Fibroblast of lung (primary cell): ENCODE measurements at regions not wholly inside any gene's neighbourhood (a gene's known extent, or its start where the extent isn't known, plus 50 kb on each side); places are given as distances from the start of the nearest gene placed in this dataset.

ENCODE experiments used
- DNase-seq, 2 donors: peaks; one replicate each; pipeline versions ENCODE4 v3.0.0 to v3.0.0-alpha.2; 2010; ENCODE audit warnings: low read depth in 2 of 2
- H2AFZ ChIP-seq: 2 replicates; pipeline ENCODE4 v1.5.1; 2012; ENCODE audit warnings: low read length, control low read depth, inconsistent platforms
- H3K27ac ChIP-seq: 2 replicates; pipeline ENCODE4 v1.5.1; 2011; ENCODE audit warnings: low read length, control low read depth; ENCODE audit not compliant: insufficient read depth
- H3K27me3 ChIP-seq: 2 replicates; pipeline ENCODE4 v1.5.1; 2011; ENCODE audit warnings: mild to moderate bottlenecking, low read length; ENCODE audit not compliant: control insufficient read depth, insufficient read depth
- H3K36me3 ChIP-seq: 2 replicates; pipeline ENCODE4 v1.5.1; 2011; ENCODE audit warnings: low read length; ENCODE audit not compliant: control insufficient read depth, insufficient read depth
- H3K4me1 ChIP-seq: 2 replicates; pipeline ENCODE4 v1.5.1; 2011; ENCODE audit warnings: low read length; ENCODE audit not compliant: control insufficient read depth, insufficient read depth; ENCODE audit errors: extremely low read depth
- H3K4me2 ChIP-seq: 2 replicates; pipeline ENCODE4 v1.5.1; 2011; ENCODE audit warnings: low read length, control low read depth; ENCODE audit not compliant: insufficient read depth; ENCODE audit errors: extremely low read depth
- H3K4me3 ChIP-seq, 4 experiments: fragments of 200-600 bp in 1 of 4; sonication (generic) in 1 of 4; replicated peaks in 1 of 4; 2 replicates each; pipeline ENCODE4 v1.5.1; 2011 to 2016; ENCODE audit warnings: low read length in 4 of 4, low read depth in 3 of 4, mild to moderate bottlenecking in 3 of 4, control low read depth in 2 of 4, inconsistent platforms in 1 of 4, mixed read lengths in 1 of 4; ENCODE audit not compliant: insufficient read depth in 1 of 4; ENCODE audit errors: control extremely low read depth in 1 of 4
- H3K79me2 ChIP-seq: 2 replicates; pipeline ENCODE4 v1.5.1; 2012; ENCODE audit warnings: mild to moderate bottlenecking, low read length, inconsistent platforms; ENCODE audit not compliant: control insufficient read depth, insufficient read depth
- H3K9ac ChIP-seq: 2 replicates; pipeline ENCODE4 v1.5.1; 2011; ENCODE audit warnings: mild to moderate bottlenecking, low read length, control low read depth; ENCODE audit not compliant: insufficient read depth
- H3K9me3 ChIP-seq: 2 replicates; pipeline ENCODE4 v1.5.1; 2012; ENCODE audit warnings: low read depth, low read length; ENCODE audit not compliant: control insufficient read depth, insufficient read depth
- H4K20me1 ChIP-seq: 2 replicates; pipeline ENCODE4 v1.5.1; 2011; ENCODE audit warnings: low read length; ENCODE audit not compliant: control insufficient read depth, insufficient read depth; ENCODE audit errors: extremely low read depth
- CTCF ChIP-seq, 2 donors: IDR thresholded peaks in 1 of 2; conservative IDR thresholded peaks in 1 of 2; 1 replicate in 1 of 2; 2 replicates in 1 of 2; pipeline ENCODE4 v1.5.1; 2011 to 2012; ENCODE audit warnings: low read length in 2 of 2, control low read depth in 1 of 2, inconsistent platforms in 1 of 2, low read depth in 1 of 2, mild to moderate bottlenecking in 1 of 2
- EZH2 ChIP-seq: IDR thresholded peaks from 2 replicates; pipeline ENCODE4 v1.5.1; 2012; ENCODE audit warnings: low read length, control low read depth, mild to moderate bottlenecking; ENCODE audit errors: missing control alignments

GRCh38 chr2:219698748-219699439, 71.5 kb downstream of the SLC4A3 start:
- Histone ChIP-seq H3K9ac (no peak overlapping the region), H3K27ac (no peak overlapping the region), H3K9me3 (no peaks in the 10 kb centered on the region), H3K4me2 (no peak overlapping the region), H3K27me3 (peaks cover 2% of the 10 kb centered on the region), H2AFZ (no peak overlapping the region), H3K79me2 (no peaks in the 10 kb centered on the region), H4K20me1 (no peaks in the 10 kb centered on the region), H3K4me1 (no peaks in the 10 kb centered on the region), H3K36me3 (no peaks in the 10 kb centered on the region), H3K4me3 (no peak overlapping the region)
- TF ChIP-seq CTCF (conservative IDR thresholded peaks at IDR 0.05 in 1 of 2, IDR thresholded peaks at IDR 0.05 in 1 of 2; ENCODE audit: low read depth in 1 of 2, low read length in 2 of 2) (no peak), EZH2 (no peak)
- peak in 1 of 2 donors; percentile 56 for DNase-seq

GRCh38 chr2:219699440-219699821, 72.0 kb downstream of the SLC4A3 start:
- no peaks in the 10 kb centered on the region for H3K79me2 ChIP-seq
- no peak for DNase-seq
- no peak overlapping the region for H2AFZ ChIP-seq
- H3K4me1 ChIP-seq, result no peaks in the 10 kb centered on the region
- H3K4me3 ChIP-seq, result no peak overlapping the region
- no peaks in the 10 kb centered on the region for H3K9me3 ChIP-seq
- no peaks in the 10 kb centered on the region for H4K20me1 ChIP-seq
- no peaks in the 10 kb centered on the region for H3K36me3 ChIP-seq
- TF ChIP-seq EZH2 (no peak), CTCF (conservative IDR thresholded peaks at IDR 0.05 in 1 of 2, IDR thresholded peaks at IDR 0.05 in 1 of 2; ENCODE audit: low read depth in 1 of 2, low read length in 2 of 2) (no peak)
- H3K4me2 ChIP-seq, result no peak overlapping the region
- H3K27ac ChIP-seq, result no peak overlapping the region
- H3K9ac ChIP-seq, result no peak overlapping the region
- H3K27me3 ChIP-seq, result peaks cover 2% of the 10 kb centered on the region

GRCh38 chr2:219701847-219702634, 74.6 kb downstream of the SLC4A3 start:
- DNase-seq, result peak; percentile 71 to 79
- Histone ChIP-seq H3K4me3 (no peak overlapping the region), H3K27me3 (peaks cover 2% of the 10 kb centered on the region), H4K20me1 (no peaks in the 10 kb centered on the region), H3K27ac (no peak overlapping the region), H3K4me2 (no peak overlapping the region), H3K79me2 (no peaks in the 10 kb centered on the region), H3K9ac (no peak overlapping the region), H2AFZ (no peak overlapping the region), H3K9me3 (no peaks in the 10 kb centered on the region), H3K36me3 (no peaks in the 10 kb centered on the region), H3K4me1 (no peaks in the 10 kb centered on the region)
- TF ChIP-seq EZH2, result no peak
